Activated T-cell treated with anti-CD3 and anti-CD28 coated beads for 24 hours (primary cell): ENCODE measurements at regions not wholly inside any gene's neighbourhood (a gene's known extent, or its start where the extent isn't known, plus 50 kb on each side); places are given as distances from the start of the nearest gene placed in this dataset.
"Not testable (repeated sequence)": the region's sequence is repeated elsewhere in the genome, so short reads cannot be mapped to it uniquely, and the experiment has no call there.

ENCODE experiments used
- DNase-seq: peaks from one replicate; pipeline ENCODE4 v3.0.0-alpha.2; 2020; ENCODE audit warnings: low read depth

DNA sequence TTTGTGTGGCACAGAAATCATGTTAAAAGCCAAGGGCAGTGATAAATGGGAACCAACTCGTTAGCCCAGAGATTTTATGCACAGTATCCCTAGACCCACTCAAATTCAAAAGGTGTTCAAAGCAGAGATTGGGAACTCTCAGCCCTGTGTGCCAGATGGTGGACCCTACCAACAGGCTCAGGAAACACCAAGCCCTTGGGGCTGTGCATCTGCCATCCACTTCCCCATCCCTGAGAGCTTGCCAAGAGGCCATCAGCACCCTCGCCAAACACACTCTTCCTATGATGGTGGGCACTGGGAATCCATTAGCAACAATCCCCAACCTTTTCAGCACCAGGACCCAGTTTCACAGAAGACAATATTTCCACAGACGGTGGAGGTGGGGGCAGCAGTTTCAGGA lies 194.2 kb upstream of the NFIA start:
- no peak for DNase-seq

GRCh38 chr1:60886793-60887331 lies 195.5 kb upstream of the NFIA start:
- DNase-seq = no peak

DNA sequence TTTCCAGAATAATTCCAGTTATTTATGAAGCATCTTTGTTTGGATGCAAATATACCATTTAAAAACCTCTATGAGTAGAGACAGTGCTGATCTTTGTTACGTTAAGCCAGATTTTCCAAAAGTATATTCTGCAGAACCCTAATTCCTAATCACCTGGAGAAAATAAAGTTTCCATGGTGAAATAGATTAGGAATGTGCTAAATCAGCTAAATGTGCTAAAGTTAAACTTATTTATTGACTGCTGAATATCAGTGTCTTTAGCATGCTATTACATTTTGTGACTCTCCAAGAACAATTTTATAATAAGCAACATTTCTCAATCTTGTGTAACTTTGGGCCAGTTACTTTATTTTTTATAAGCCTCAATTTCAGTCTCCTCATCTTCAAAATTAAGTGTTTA lies 196.3 kb upstream of the NFIA start:
- no peak for DNase-seq

DNA sequence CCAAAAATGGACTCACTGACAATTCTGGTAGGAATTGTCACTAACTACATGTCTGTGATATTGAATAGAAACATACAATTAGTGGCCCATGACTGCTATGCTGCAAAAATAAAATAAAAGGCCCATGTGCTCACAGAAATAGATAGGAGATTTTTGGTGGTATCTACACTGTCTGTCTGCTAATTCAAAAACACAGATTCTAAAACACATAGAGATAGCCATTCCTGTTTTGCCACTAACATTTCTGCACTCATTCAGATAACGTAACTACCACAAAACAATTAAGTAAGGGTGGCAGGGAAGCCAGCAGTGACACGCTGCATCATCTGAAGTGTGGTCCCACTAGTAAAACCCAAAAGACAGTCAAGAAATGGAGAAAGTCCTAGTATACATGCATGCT lies 202.2 kb upstream of the NFIA start:
- no peak for DNase-seq

GRCh38 chr1:60878323-60878722 lies 204.0 kb upstream of the NFIA start:
- DNase-seq = no peak

GRCh38 chr1:60877376-60877775 lies 205.0 kb upstream of the NFIA start:
- no peak for DNase-seq

- no peak for DNase-seq
Measured at GRCh38 chr1:60876952-60877351, 205.4 kb upstream of the NFIA start.

DNA sequence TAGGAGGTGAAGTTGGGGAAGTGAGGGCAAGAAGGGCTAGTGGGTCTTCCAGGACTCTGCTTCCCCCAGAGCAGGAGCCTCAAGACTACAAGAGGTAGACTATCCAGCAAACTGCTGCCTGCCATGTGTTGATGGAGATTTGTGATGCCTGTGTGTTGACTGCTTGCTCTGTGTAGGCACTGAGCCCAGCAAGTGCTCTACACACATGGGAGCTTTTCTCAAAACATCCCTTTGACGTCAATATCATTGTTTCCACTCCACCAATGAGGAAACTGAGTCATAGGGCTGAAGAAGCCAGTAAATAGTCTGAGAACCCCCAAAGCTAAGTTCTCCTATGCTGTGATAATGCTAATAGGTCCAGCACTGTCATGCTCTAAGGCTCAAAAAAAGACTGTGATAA lies 207.2 kb upstream of the NFIA start:
- DNase-seq = no peak

DNA sequence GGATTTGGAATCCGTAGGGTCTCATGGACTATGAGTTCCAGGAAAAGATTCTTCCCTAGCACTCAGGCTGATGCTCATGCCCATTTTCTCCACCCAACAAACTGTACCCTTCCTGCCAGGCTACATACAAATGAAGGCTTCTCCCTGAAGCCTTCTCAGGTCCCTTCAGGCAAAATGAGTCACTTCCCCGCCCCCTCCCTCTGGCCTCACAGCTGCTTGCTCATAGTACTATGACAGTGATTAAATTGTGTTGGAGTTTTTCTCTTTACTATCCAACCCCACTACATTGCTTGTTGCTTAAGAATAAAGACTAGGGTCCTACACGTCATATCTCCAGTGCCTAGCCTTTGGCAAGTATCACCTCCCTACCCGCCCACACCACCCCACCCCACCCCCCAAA lies 207.6 kb upstream of the NFIA start:
- no peak for DNase-seq

DNA sequence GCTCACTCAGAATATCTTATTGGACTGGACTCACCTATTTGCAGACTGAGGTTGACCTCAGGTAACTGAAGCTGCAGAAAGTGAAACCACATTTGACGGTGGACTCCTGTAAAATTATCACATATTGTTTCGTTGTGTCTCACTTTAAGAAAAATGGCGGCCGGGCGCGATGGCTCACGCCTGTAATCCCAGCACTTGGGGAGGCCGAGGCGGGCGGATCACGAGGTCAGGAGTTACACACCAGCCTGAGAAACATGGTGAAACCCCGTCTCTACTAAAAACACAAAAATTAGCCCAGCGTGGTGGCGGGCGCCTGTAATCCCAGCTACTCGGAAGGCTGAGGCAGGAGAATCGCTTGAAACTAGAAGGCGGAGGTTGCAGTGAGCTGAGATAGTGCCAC lies 209.0 kb upstream of the NFIA start:
- DNase-seq = not testable (repeated sequence)

DNA sequence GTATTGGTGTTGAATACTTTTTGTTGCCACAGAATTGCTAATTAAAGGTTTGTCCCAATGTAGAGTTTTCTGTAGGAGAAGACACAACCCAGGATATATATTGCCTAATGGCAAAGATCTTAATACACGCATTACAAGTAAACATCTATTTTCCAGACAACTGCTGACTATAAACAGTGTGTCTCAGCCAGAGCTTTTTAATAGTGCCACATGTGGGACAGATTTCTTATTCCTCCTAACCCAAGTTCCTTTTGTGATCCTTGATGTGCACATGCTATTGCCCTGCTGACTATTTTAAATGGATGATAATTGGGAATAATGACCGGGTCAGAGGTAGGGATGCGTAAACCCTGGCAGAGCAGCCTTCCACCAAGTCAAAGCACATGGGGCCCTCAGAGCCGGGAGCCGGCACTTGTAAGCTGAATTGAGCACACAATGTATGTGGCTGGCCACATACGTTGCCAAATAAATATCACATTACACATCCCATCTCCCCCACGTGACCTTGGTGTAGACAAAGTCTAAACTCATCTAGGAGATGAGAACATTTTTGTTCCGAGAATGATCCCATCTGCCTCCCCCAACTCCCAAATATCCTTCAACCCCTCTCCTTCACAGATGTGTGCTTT lies 209.8 kb upstream of the NFIA start:
- no peak for DNase-seq

GRCh38 chr1:60870269-60870865 lies 212.0 kb upstream of the NFIA start:
- no peak for DNase-seq

- DNase-seq = no peak
Measured at GRCh38 chr1:60868901-60869663, 213.3 kb upstream of the NFIA start.

GRCh38 chr1:60867782-60868181 lies 214.6 kb upstream of the NFIA start:
- no peak for DNase-seq

GRCh38 chr1:60866917-60867531 lies 215.3 kb upstream of the NFIA start:
- no peak for DNase-seq

GRCh38 chr1:60866226-60866900 lies 216.0 kb upstream of the NFIA start:
- no peak for DNase-seq

GRCh38 chr1:60865166-60865565 lies 217.2 kb upstream of the NFIA start:
- DNase-seq = no peak

GRCh38 chr1:60864722-60865121 lies 217.6 kb upstream of the NFIA start:
- no peak for DNase-seq

DNA sequence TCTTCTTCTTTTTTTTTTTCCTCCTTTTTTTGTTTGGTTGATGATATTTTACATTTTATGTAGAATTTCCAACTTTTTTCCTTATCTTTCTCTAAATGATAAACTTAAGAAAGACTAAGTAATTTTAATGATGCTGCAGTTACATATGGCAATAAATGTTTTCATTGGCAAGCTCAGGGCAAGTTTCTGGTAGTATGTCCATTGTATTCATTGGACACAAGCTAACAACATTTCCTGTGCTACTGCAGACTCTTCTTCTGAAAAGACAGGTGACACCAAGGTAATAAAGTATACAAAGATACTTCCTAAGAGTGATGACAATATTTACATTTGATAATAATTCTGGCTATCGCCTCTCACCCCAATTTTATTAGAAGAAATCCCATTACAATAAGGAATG lies 219.2 kb upstream of the NFIA start:
- no peak for DNase-seq

- no peak for DNase-seq
Measured at GRCh38 chr1:60861961-60862567, 220.3 kb upstream of the NFIA start.

DNA sequence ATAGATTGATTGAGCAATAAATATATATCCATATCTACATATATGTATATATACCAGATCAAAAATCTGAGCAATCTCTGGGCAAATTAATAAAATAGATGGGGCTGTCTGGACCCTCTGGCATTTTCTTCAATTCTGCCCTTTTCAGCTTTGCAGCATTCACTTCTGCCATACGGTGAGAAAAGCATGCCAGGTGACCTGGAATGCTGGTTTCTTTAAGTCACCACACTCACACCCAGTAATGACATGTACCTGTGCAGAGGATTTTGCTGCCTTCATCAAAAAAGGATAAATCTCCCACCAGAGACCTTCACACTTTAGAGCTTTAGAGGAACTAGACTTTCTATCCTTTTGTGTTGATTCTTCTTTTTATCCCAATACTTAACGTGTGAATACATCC lies 223.2 kb upstream of the NFIA start:
- no peak for DNase-seq

GRCh38 chr1:60857851-60858250 lies 224.5 kb upstream of the NFIA start:
- DNase-seq = no peak
